Hepatocyte (in vitro differentiated cells): ENCODE measurements at regions not wholly inside any gene's neighbourhood (a gene's known extent, or its start where the extent isn't known, plus 50 kb on each side); places are given as distances from the start of the nearest gene placed in this dataset.

Source experiments
- DNase-seq: peaks from one replicate; pipeline ENCODE4 v3.0.0-alpha.2; 2016; ENCODE audit warnings: low spot score
- H2AFZ ChIP-seq: fragments of 200-600 bp; sonication (generic); 2 replicates; pipeline ENCODE4 v1.6.0; 2016; ENCODE audit warnings: antibody characterized with exemption, mild to moderate bottlenecking
- H3K27ac ChIP-seq: fragments of 200-600 bp; sonication (generic); 2 replicates; pipeline ENCODE4 v1.5.1; 2016; ENCODE audit warnings: mild to moderate bottlenecking
- H3K27me3 ChIP-seq: fragments of 200-600 bp; sonication (generic); 2 replicates; pipeline ENCODE4 v1.6.1; 2016
- H3K36me3 ChIP-seq: fragments of 200-600 bp; sonication (generic); replicated peaks from 2 replicates; pipeline ENCODE4 v1.5.1; 2016; ENCODE audit warnings: low read depth; ENCODE audit not compliant: insufficient read depth
- H3K4me1 ChIP-seq: fragments of 200-600 bp; sonication (generic); 2 replicates; pipeline ENCODE4 v1.5.1; 2016; ENCODE audit warnings: mild to moderate bottlenecking, moderate library complexity; ENCODE audit not compliant: insufficient read depth
- H3K4me2 ChIP-seq: fragments of 200-600 bp; sonication (generic); 2 replicates; pipeline ENCODE4 v1.6.0; 2016
- H3K4me3 ChIP-seq: fragments of 200-600 bp; sonication (generic); 2 replicates; pipeline ENCODE4 v1.5.1; 2016; ENCODE audit warnings: mild to moderate bottlenecking
- H3K79me2 ChIP-seq: fragments of 200-600 bp; sonication (generic); 2 replicates; pipeline ENCODE4 v1.6.0; 2017; ENCODE audit warnings: mild to moderate bottlenecking
- H3K9me2 ChIP-seq: fragments of 200-600 bp; sonication (generic); replicated peaks from 2 replicates; pipeline ENCODE4 v1.6.0; 2017; ENCODE audit warnings: mild to moderate bottlenecking; ENCODE audit not compliant: insufficient read depth
- H3K9me3 ChIP-seq: fragments of 200-600 bp; sonication (generic); 2 replicates; pipeline ENCODE4 v1.5.1; 2016; ENCODE audit warnings: low read depth, mild to moderate bottlenecking
- H4K20me1 ChIP-seq: fragments of 200-600 bp; sonication (generic); 2 replicates; pipeline ENCODE4 v1.6.0; 2016; ENCODE audit warnings: mild to moderate bottlenecking; ENCODE audit not compliant: insufficient read depth, poor library complexity, severe bottlenecking
- CTCF ChIP-seq: fragments of 200-600 bp; sonication (generic); IDR thresholded peaks from 2 replicates; pipeline ENCODE4 v1.5.1; 2016; ENCODE audit warnings: antibody characterized with exemption, mild to moderate bottlenecking; ENCODE audit not compliant: poor library complexity
- EZH2 ChIP-seq: fragments of 200-600 bp; sonication (generic); IDR thresholded peaks from 2 replicates; pipeline ENCODE4 v1.6.1; 2016; ENCODE audit warnings: antibody characterized with exemption, mild to moderate bottlenecking, borderline replicate concordance
- EZH2phosphoT487 ChIP-seq: fragments of 200-600 bp; sonication (generic); IDR thresholded peaks from one replicate; pipeline ENCODE4 v1.6.1; 2018; ENCODE audit warnings: antibody characterized with exemption, mild to moderate bottlenecking, low read depth, moderate library complexity; ENCODE audit not compliant: unreplicated experiment, severe bottlenecking
- WGBS: methylation state at CpG from one replicate; pipeline ENCODE4 v1.1.6; 2016; ENCODE audit warnings: low lambda C conversion rate; ENCODE audit errors: missing lambda C conversion rate; 5-methylcytosine and 5-hydroxymethylcytosine counted together

- no peaks in the 10 kb centered on the region for H3K79me2 ChIP-seq
- no peak overlapping the region for H3K27ac ChIP-seq
- no peaks in the 10 kb centered on the region for H3K9me3 ChIP-seq
- peak; percentile 37 for DNase-seq
- H2AFZ ChIP-seq, result no peak overlapping the region
- H3K36me3 ChIP-seq, result no peaks in the 10 kb centered on the region
- WGBS, result 46% methylated on average over 2 of the region's 2 CpGs
- no peaks in the 10 kb centered on the region for H3K9me2 ChIP-seq
- no peaks in the 10 kb centered on the region for H3K27me3 ChIP-seq
- TF ChIP-seq CTCF (no peak), EZH2 (no peak), EZH2phosphoT487 (no peak)
- peaks cover 4% of the 10 kb centered on the region for H3K4me1 ChIP-seq
- no peak overlapping the region for H3K4me2 ChIP-seq
- H3K4me3 ChIP-seq, result no peak overlapping the region
- H4K20me1 ChIP-seq, result no peaks in the 10 kb centered on the region
These were observed 428.5 kb downstream of the TMEM135 start for GRCh38 chr11:87466223-87466622.

- no peaks in the 10 kb centered on the region for H3K9me3 ChIP-seq
- no peaks in the 10 kb centered on the region for H3K79me2 ChIP-seq
- no peaks in the 10 kb centered on the region for H3K27me3 ChIP-seq
- H2AFZ ChIP-seq, result no peak overlapping the region
- H3K9me2 ChIP-seq, result no peaks in the 10 kb centered on the region
- WGBS, result 53% methylated on average over 4 of the region's 4 CpGs
- H3K36me3 ChIP-seq, result no peaks in the 10 kb centered on the region
- no peak overlapping the region for H3K4me3 ChIP-seq
- H3K27ac ChIP-seq, result no peak overlapping the region
- H4K20me1 ChIP-seq, result no peaks in the 10 kb centered on the region
- no peak for DNase-seq
- no peak for TF ChIP-seq CTCF
- TF ChIP-seq EZH2phosphoT487, result no peak
- no peak for TF ChIP-seq EZH2
- H3K4me1 ChIP-seq, result peaks cover 4% of the 10 kb centered on the region
- no peak overlapping the region for H3K4me2 ChIP-seq
These were observed 428.0 kb downstream of the TMEM135 start for GRCh38 chr11:87465716-87466115.

- Histone ChIP-seq H4K20me1 (no peaks in the 10 kb centered on the region), H3K79me2 (no peaks in the 10 kb centered on the region), H3K4me2 (no peak overlapping the region), H3K9me2 (no peaks in the 10 kb centered on the region), H3K36me3 (no peaks in the 10 kb centered on the region), H3K9me3 (no peaks in the 10 kb centered on the region), H3K4me1 (peaks cover 4% of the 10 kb centered on the region), H3K27ac (no peak overlapping the region), H3K4me3 (no peak overlapping the region), H3K27me3 (no peaks in the 10 kb centered on the region), H2AFZ (no peak overlapping the region)
- WGBS, result 94% methylated on average over 4 of the region's 4 CpGs
- TF ChIP-seq CTCF (peak; percentile 49), EZH2 (no peak)
- DNase-seq, result peak; percentile 47
These were observed 425.9 kb downstream of the TMEM135 start for GRCh38 chr11:87463486-87464102.

- no peaks in the 10 kb centered on the region for H3K36me3 ChIP-seq
- H4K20me1 ChIP-seq, result no peaks in the 10 kb centered on the region
- no peak overlapping the region for H3K27ac ChIP-seq
- TF ChIP-seq EZH2phosphoT487, result no peak
- no peak overlapping the region for H3K4me2 ChIP-seq
- H3K4me1 ChIP-seq, result peaks cover 4% of the 10 kb centered on the region
- no peaks in the 10 kb centered on the region for H3K9me2 ChIP-seq
- no peaks in the 10 kb centered on the region for H3K9me3 ChIP-seq
- no peaks in the 10 kb centered on the region for H3K79me2 ChIP-seq
- no peak overlapping the region for H3K4me3 ChIP-seq
- no peak for DNase-seq
- H2AFZ ChIP-seq, result no peak overlapping the region
- no peaks in the 10 kb centered on the region for H3K27me3 ChIP-seq
- WGBS, result 76% methylated on average over 1 of the region's 1 CpG
These were observed 424.4 kb downstream of the TMEM135 start for GRCh38 chr11:87462171-87462570.
